Spleen (tissue), 11 donors: ENCODE measurements at regions not wholly inside any gene's neighbourhood (a gene's known extent, or its start where the extent isn't known, plus 50 kb on each side); places are given as distances from the start of the nearest gene placed in this dataset.

ENCODE experiments used
- DNase-seq: peaks from one replicate; pipeline ENCODE4 v3.0.0-alpha.2; 2020
- H3K27ac ChIP-seq, 8 donors: fragments of 200-600 bp; sonication (generic) in 7 of 8; 1 replicate in 4 of 8; 2 replicates in 4 of 8; pipeline versions ENCODE4 v1.5.0 to v1.8.0; 2016 to 2021; ENCODE audit warnings: inconsistent platforms in 4 of 8, mild to moderate bottlenecking in 4 of 8, moderate library complexity in 1 of 8
- H3K27me3 ChIP-seq, 7 donors: fragments of 200-600 bp; sonication (generic) in 6 of 7; replicated peaks in 1 of 7; 1 replicate in 4 of 7; 2 replicates in 3 of 7; pipeline versions ENCODE4 v1.5.0 to v1.8.0; 2016 to 2021; ENCODE audit warnings: inconsistent platforms in 3 of 7, mild to moderate bottlenecking in 1 of 7
- H3K36me3 ChIP-seq, 6 donors: fragments of 200-600 bp; sonication (generic) in 5 of 6; 1 replicate in 4 of 6; 2 replicates in 2 of 6; pipeline versions ENCODE4 v1.5.0 to v1.8.0; 2016 to 2021; ENCODE audit warnings: inconsistent platforms in 2 of 6
- H3K4me1 ChIP-seq, 6 donors: fragments of 200-600 bp; sonication (generic) in 5 of 6; 1 replicate in 3 of 6; 2 replicates in 3 of 6; pipeline versions ENCODE4 v1.5.0 to v1.8.0; 2016 to 2021; ENCODE audit warnings: inconsistent platforms in 3 of 6
- H3K4me3 ChIP-seq, 8 donors: fragments of 200-600 bp; sonication (generic) in 7 of 8; 1 replicate in 4 of 8; 2 replicates in 4 of 8; pipeline versions ENCODE4 v1.5.0 to v1.8.0; 2016 to 2021; ENCODE audit warnings: inconsistent platforms in 4 of 8, mild to moderate bottlenecking in 4 of 8, moderate library complexity in 2 of 8
- H3K9me3 ChIP-seq, 8 donors: fragments of 200-600 bp; sonication (generic) in 7 of 8; 1 replicate in 4 of 8; 2 replicates in 4 of 8; pipeline versions ENCODE4 v1.5.0 to v1.8.0; 2016 to 2021; ENCODE audit warnings: inconsistent platforms in 4 of 8
- POLR2A ChIP-seq, 3 donors: fragments of 450-650 bp; IDR thresholded peaks; one replicate each; pipeline ENCODE4 v1.5.1; 2017; ENCODE audit warnings: antibody characterized with exemption in 3 of 3, mild to moderate bottlenecking in 1 of 3
- POLR2AphosphoS5 ChIP-seq, 3 donors: sonication (generic); formaldehyde crosslinking; IDR thresholded peaks; one replicate each; pipeline ENCODE4 v1.5.1; 2017; ENCODE audit warnings: antibody characterized with exemption in 3 of 3
- WGBS, 5 donors: extraction: QIAGEN DNeasy Blood & Tissue Kit in 3 of 5; methylation state at CpG; one replicate each; pipeline versions ENCODE4 v1.1.5 to v1.1.7; 2013 to 2018; 5-methylcytosine and 5-hydroxymethylcytosine counted together
- intact Hi-C: fragments of 100-400 bp; cut with DNase I; formaldehyde crosslinking; loops from one replicate; pipeline ENCODE4 v1.15.0; 2023; ENCODE audit warnings: low total_unique reads
- TF ChIP-seq, protein P1 (sequence below), 11 experiments: fragments of 200-600 bp in 7 of 11; fragments of 450-650 bp in 4 of 11; sonication (generic) in 4 of 11; IDR thresholded peaks in 8 of 11; conservative IDR thresholded peaks in 3 of 11; 1 replicate in 7 of 11; 2 replicates in 4 of 11; pipeline versions ENCODE4 v1.4.0 to v1.8.0; 2016 to 2021; ENCODE audit warnings: antibody characterized with exemption in 11 of 11, inconsistent platforms in 4 of 11, mild to moderate bottlenecking in 1 of 11
- donor health status: healthy with polysubstance abuse.
- donor health status: DM: no; HTN: no; CAD: no; lungs with moderate emphysema.
- donor health status: DM: no; HTN: no; CAD: no.
- donor health status: Bipolar disorder and iron deficiency.
- donor health status: healthy.
- donor health status: DM: no; HTN: no; CAD: no.
- donor health status: DM: yes; HTN: yes; CAD: no.

DNA sequence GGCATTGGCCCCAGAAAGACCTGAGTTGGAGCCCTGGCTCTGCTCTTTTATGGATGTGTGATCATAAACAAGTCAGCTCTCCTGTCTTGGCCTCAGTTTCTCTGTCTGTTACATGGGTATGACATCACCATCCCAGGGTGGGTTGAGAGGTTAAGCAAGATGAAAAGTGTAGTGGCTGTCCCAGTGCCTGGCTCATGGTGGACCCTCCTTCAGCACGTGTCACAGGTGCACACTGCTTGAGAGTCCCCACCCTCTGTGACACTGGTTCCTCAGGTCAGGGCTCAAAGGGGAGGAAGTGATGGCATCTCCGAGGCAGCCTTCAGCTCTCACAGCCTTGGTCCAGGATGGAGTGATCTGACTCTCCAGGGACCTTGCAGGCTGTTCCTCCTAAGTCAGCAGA lies 218.4 kb downstream of the HAPSTR1 start:
- TF ChIP-seq POLR2A (IDR thresholded peaks at IDR 0.05) (no peak), POLR2AphosphoS5 (IDR thresholded peaks at IDR 0.05) (no peak)
- TF ChIP-seq, protein P1, sequence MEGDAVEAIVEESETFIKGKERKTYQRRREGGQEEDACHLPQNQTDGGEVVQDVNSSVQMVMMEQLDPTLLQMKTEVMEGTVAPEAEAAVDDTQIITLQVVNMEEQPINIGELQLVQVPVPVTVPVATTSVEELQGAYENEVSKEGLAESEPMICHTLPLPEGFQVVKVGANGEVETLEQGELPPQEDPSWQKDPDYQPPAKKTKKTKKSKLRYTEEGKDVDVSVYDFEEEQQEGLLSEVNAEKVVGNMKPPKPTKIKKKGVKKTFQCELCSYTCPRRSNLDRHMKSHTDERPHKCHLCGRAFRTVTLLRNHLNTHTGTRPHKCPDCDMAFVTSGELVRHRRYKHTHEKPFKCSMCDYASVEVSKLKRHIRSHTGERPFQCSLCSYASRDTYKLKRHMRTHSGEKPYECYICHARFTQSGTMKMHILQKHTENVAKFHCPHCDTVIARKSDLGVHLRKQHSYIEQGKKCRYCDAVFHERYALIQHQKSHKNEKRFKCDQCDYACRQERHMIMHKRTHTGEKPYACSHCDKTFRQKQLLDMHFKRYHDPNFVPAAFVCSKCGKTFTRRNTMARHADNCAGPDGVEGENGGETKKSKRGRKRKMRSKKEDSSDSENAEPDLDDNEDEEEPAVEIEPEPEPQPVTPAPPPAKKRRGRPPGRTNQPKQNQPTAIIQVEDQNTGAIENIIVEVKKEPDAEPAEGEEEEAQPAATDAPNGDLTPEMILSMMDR (IDR thresholded peaks at IDR 0.05 in 8 of 11, conservative IDR thresholded peaks at IDR 0.05 in 3 of 11): no peak
- intact Hi-C loops: no loop called here
- DNase-seq: no peak

DNA sequence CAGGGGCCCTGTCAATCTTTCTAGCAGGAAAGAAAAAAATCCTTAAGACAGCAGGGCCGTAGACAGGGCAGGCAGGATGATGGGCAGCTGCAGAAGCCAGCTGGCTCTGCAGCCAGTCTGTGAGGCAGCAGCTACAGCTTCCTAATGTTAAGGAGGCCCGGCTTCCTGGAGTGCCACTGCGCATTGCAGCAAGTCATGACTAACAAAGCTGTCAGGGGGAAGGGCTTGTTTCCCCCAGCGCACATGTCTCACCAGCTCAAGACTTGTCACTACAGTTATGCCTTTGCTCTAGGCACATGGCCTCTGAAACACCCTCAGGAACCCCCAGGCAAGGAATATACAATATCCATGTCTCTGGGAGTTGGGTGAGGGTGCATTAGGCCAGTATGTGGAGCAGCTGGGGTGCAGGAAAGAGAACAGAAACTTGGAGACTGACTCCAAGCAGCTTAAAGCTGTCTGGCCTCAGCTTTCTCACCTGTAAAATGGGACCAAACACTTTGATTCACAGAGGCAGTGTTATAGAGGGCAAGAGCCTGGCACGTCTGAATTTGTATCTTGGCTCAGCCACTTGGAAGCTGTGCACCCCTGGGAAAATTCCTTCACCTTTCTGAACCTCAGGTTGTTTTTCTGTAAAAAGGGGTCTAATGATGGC lies 220.0 kb downstream of the HAPSTR1 start:
- TF ChIP-seq, protein P1 (IDR thresholded peaks at IDR 0.05 in 8 of 11, conservative IDR thresholded peaks at IDR 0.05 in 3 of 11): no peak
- TF ChIP-seq POLR2AphosphoS5 (IDR thresholded peaks at IDR 0.05) (no peak), POLR2A (IDR thresholded peaks at IDR 0.05) (no peak)
- no peak overlapping the region for H3K4me3 ChIP-seq
- no peaks in the 10 kb centered on the region for H3K36me3 ChIP-seq
- DNase-seq: no peak
- intact Hi-C loops: no loop called here
- peaks cover 0 to 18% (median 8%) of the 10 kb centered on the region in 8 donors for H3K9me3 ChIP-seq
- 18 to 38% (median 23%) methylated on average over 2 to 5 of the region's 5 CpGs for WGBS, 5 donors
- no peak overlapping the region for H3K27ac ChIP-seq
- H3K27me3 ChIP-seq: peaks cover 0 to 21% (median 0%) of the 10 kb centered on the region in 7 donors
- H3K4me1 ChIP-seq: no peaks in the 10 kb centered on the region

More for the DNA sequence above, 218.4 kb downstream of the HAPSTR1 start:
- H3K4me3 ChIP-seq: no peak overlapping the region
- H3K27ac ChIP-seq: no peak overlapping the region
- peaks cover 0 to 8% (median 0%) of the 10 kb centered on the region in 8 donors for H3K9me3 ChIP-seq
- no peaks in the 10 kb centered on the region for H3K36me3 ChIP-seq
- whole genome bisulfite sequencing, 5 donors: 50 to 83% (median 63%) methylated on average over 1 to 2 of the region's 2 CpGs
- no peaks in the 10 kb centered on the region for H3K4me1 ChIP-seq
- peaks cover 0 to 34% (median 0%) of the 10 kb centered on the region in 7 donors for H3K27me3 ChIP-seq

DNA sequence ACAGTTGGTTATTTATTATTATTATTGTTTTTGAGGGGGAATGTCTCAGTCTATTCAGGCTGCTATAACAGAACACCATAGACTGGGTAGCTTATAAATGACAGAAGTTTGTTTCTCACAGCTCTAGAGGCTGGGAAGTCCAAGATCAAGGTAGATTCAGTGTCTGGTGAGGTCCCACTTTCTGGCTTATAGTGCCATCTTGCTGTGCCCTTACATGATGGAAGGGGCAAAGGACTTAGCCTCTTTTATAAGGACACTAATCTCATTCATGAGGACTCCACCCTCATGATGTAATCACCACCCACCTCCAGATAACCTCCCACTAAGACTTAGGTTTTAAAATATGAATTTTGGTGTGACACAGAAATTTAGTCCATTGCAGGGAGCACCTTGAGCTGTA lies 224.6 kb downstream of the HAPSTR1 start:
- Histone ChIP-seq H3K27me3 (peaks cover 0 to 4% (median 0%) of the 10 kb centered on the region in 7 donors), H3K9me3 (peaks cover 0 to 37% (median 21%) of the 10 kb centered on the region in 8 donors), H3K4me1 (no peaks in the 10 kb centered on the region), H3K4me3 (no peak overlapping the region), H3K36me3 (no peaks in the 10 kb centered on the region), H3K27ac (no peak overlapping the region)
- no peak for DNase-seq
- TF ChIP-seq POLR2A (IDR thresholded peaks at IDR 0.05): no peak
- TF ChIP-seq, protein P1 (IDR thresholded peaks at IDR 0.05 in 8 of 11, conservative IDR thresholded peaks at IDR 0.05 in 3 of 11): no peak
- no peak for TF ChIP-seq POLR2AphosphoS5 (IDR thresholded peaks at IDR 0.05)
- intact Hi-C loops: no loop called here

DNA sequence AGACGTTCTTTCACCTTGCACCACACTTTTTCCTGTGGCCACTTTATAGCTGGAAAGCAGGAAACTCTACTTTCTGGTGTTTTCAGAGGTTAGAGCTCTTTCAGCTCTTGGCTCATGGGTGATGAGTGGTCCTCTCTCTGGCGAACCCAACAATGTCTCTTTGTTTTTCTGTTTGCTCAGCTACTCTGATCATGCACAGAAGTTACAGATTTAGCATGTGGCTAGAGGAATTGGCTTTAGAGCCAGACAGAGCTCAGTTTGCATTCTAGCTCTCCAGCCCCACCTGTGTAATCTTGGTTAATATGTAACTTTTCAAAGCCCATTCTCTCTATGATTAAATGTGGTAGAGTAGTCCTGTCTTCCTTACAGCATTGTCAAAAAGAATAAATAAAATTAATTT lies 225.2 kb downstream of the HAPSTR1 start:
- no peaks in the 10 kb centered on the region for H3K36me3 ChIP-seq
- H3K27ac ChIP-seq: no peak overlapping the region
- no peak overlapping the region for H3K4me3 ChIP-seq
- no peak for DNase-seq
- H3K4me1 ChIP-seq: no peaks in the 10 kb centered on the region
- intact Hi-C loops: no loop called here
- 59 to 85% (median 59%) methylated on average over 2 of the region's 2 CpGs for WGBS, 5 donors
- TF ChIP-seq, protein P1 (IDR thresholded peaks at IDR 0.05 in 8 of 11, conservative IDR thresholded peaks at IDR 0.05 in 3 of 11): no peak
- TF ChIP-seq POLR2A (IDR thresholded peaks at IDR 0.05): no peak
- no peak for TF ChIP-seq POLR2AphosphoS5 (IDR thresholded peaks at IDR 0.05)
- H3K9me3 ChIP-seq: peaks cover 0 to 39% (median 21%) of the 10 kb centered on the region in 8 donors
- no peaks in the 10 kb centered on the region for H3K27me3 ChIP-seq
